NCI-H2029 treated with DMSO at 0.1 percent for 48 hours (cell line): ENCODE measurements at regions not wholly inside any gene's neighbourhood (a gene's known extent, or its start where the extent isn't known, plus 50 kb on each side); places are given as distances from the start of the nearest gene placed in this dataset.

Experiments used
- DNase-seq: peaks from one replicate; lab custom pipeline; 2025; lab: John Stamatoyannopoulos, UW

- DNase-seq = no peak
Measured at GRCh38 chr9:80359941-80360881, 788.4 kb downstream of the TLE4 start.

- no peak for DNase-seq
Measured at GRCh38 chr9:80359291-80359690, 787.5 kb downstream of the TLE4 start.

- DNase-seq = no peak
Measured at GRCh38 chr9:80352967-80353366, 781.2 kb downstream of the TLE4 start.

- DNase-seq = no peak
Measured at GRCh38 chr9:80351612-80352011, 779.8 kb downstream of the TLE4 start.

- no peak for DNase-seq
Measured at GRCh38 chr9:80326105-80326504, 754.3 kb downstream of the TLE4 start.

DNA sequence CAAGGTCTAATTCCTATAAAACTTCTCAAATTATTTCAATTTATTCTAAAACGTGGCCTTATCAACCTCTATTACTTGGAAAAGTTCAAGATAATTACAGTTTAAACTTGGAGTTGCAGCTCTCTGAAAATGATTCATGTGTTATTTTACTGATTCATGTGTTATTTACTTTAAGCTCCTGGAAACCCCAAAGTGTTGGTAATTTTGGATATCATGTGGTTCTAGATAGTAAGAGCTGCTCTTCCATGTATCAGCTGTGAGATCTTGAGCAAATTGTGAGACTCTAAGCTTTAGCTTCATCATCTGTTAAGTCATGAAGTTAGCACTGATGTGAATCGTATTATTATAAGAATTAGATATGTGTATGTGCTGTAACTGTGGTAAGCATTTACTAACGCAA is 749.2 kb downstream of the TLE4 start:
- DNase-seq = no peak

- no peak for DNase-seq
Measured at GRCh38 chr9:80320480-80320879, 748.7 kb downstream of the TLE4 start.

- no peak for DNase-seq
Measured at GRCh38 chr9:80305136-80305535, 733.4 kb downstream of the TLE4 start.

DNA sequence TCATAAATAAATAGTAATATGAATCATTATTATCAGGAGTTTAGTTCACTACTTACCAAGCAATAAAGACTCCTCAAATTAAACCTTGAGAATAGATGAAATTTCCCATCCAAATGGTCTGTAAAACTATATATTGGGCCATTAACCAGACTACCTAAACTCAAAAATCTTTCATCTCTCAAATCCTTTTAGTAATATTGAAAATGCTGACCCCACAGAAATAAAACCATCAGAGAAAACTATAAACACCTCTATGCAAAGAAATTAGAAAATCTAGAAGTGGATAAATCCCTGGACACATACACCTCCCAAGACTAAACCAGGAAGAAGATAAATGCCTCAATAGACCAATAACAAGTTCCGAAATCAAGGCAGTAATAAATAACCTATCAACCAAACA is 723.2 kb downstream of the TLE4 start:
- no peak for DNase-seq

- no peak for DNase-seq
Measured at GRCh38 chr9:80294318-80294717, 722.6 kb downstream of the TLE4 start.

- no peak for DNase-seq
Measured at GRCh38 chr9:80292231-80292630, 720.5 kb downstream of the TLE4 start.

GRCh38 chr9:80285326-80285725 is 713.6 kb downstream of the TLE4 start:
- DNase-seq = no peak

GRCh38 chr9:80282766-80283165 is 711.0 kb downstream of the TLE4 start:
- DNase-seq = no peak

DNA sequence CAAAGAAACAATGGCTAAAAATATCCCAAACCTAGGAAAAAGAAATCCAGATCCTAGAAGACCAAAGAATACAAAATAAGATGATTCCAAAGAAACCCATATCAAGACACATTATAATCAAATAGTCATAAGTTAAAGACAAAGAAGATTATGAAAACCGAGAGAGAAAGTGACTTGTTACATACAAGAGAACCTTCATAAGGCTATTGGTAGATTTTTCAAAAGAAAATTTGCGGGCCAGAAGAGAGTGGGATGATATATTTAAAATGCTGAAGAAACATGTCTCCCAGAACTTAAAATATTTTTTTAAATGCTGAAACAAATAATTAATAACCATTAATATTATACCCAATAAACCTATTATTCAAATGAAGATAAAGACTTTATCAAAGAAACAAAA is 687.3 kb downstream of the TLE4 start:
- DNase-seq = no peak

DNA sequence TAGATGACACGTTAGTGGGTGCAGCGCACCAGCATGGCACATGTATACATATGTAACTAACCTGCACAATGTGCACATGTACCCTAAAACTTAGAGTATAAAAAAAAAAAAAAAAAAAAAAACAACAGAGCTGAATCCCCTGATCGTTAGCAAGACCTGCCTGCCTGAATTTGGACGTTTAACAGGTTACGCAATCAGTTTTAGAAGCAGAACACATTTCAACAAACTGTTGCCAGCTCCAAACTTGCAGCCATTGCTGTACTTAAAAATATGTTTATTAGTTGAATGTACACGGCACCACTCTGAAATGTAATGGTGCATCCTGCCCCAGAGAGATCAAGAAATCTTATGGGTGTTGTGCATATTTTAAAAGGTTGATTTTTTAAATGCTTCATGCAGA is 680.0 kb downstream of the TLE4 start:
- DNase-seq = no peak

DNA sequence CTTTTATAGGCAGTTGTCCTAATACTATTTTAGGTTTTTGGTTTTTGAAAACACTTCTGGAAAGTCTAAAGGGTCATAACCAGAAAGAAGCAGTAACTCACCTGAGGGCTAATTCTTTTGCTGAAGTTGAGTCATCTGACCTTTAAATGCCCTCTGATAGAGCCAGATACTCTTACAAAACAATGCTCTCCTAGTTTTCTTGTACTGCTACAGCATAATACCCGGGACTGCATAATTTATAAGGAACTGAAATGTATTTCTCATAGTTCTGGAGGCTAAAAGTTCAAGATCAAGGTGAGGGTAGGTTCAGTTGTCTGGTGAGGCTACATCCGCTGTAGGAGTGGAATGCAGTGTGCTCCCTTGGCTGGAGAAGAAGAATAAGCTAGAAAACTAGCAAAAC is 670.3 kb downstream of the TLE4 start:
- DNase-seq = no peak

DNA sequence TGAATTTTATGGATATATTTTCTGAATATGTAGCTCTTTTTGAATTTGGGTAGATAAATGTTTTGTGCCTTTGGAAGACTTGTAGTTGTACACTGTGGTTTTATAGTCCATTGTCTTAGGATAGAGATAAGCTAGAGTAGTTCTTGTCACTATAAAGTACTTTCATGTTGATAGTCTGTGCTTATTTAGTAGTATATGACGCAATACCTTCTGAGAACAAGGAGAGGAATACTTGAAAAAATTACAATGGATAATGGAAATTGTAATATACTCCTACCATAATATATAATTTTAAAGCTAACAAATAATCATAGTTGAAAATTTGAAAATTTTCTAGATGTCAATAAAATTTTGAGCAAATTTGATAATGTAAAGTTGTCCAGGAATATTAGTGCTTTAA is 664.0 kb downstream of the TLE4 start:
- DNase-seq = no peak

DNA sequence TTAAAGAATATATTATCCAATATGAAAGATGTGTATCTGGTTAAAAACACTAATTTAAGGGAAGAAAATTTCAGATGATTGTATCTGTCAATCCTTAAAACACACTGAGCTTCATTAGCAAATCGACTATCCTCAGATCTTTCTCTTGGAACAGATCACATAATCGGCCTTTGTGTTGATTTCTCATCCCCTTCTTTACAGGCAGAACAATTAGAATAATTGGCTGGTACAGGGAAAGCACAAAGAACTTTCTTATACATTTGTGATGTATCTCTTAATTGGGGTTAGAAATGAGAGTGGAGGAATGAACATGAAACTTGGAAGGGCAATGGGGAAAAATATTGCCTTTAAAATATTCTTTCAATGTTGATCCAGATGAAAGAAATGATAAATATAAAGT is 662.1 kb downstream of the TLE4 start:
- no peak for DNase-seq

DNA sequence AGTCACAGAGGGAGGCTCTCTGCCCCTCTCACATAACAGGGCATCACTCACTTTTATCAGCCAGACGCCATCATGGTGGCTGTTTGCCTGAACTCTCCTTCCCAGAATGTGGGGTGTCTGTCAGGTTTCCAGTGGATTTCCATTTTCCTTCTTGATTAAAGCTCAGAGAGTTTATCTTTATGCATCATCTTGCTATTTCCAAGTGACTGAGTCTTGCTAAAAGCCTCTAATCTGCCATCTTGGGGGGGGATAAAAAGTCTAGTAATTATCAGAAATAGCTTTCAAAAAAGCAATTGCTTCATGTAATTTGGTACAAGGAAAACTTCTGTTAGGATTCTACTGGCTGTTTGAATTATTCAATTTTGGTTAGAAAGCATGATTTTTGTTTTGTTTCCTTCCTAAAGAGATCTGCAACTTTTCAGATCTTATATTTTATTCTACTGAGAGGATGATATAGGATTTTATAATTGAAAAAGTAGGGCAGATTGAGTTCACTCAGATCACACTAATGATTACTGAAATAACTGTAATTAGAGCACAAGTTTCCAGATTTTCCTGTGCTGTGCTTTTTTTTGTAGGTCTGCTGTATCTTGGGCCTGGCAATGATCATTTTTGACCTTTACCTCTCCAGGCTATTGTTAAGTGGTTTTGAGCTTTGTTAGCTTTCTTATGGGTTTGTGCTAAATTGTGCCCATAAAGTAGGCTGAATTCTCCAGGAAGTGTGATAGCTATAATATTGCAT is 661.5 kb downstream of the TLE4 start:
- no peak for DNase-seq

DNA sequence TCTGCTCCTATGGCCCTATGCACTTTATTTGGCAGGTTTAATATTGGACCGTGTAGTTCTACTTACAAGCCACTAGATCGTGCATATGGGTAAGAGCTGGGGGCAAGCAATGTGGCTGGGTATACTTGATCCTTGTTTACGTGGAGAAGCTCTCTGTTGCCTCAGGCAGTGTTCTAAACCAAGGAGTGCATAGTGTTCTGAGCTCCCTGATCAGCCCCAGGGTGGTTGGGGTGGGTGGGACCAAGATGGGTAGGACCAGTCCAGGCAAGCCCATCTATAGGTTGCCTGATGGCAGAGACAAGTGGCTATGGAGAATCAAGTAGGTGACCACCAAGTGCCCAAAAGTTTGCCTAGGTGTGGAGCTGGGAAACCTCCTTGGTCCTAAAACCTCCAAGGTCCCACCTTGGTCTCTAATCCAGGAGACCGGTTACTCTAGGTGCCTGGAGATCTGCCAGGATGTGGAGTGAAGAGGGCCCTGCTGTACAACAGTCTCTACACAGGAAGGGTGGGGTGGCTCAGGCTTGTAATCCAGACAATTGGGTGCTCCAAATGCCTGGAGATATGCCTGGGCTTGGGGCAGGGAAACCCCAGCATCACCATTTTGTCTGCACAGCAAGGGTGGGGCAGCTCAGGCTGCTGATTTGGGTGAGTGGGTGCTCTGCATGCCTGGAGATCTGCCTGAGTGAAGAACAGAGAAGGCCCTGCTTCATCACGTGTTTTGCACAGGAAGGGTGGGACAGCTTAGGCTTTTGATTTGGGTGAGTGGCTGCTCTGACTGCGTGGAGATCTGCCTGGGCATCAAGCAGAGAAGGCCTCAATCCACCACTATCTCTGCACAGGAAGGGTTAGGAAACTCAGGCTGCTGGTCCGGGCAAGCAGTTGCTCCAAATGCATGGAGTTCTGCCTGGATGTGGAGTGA is 659.8 kb downstream of the TLE4 start:
- no peak for DNase-seq

- no peak for DNase-seq
Measured at GRCh38 chr9:80223897-80224296, 652.1 kb downstream of the TLE4 start.

- DNase-seq = no peak
Measured at GRCh38 chr9:80222466-80223169, 650.9 kb downstream of the TLE4 start.
